ENCODE measurements at regions not wholly inside any gene's neighbourhood (a gene's known extent, or its start where the extent isn't known, plus 50 kb on each side); places are given as distances from the start of the nearest gene placed in this dataset.
"Not testable (repeated sequence)": the region's sequence is repeated elsewhere in the genome, so short reads cannot be mapped to it uniquely, and the experiment has no call there.

GRCh38 chr14:106026026-106026425 is 499.6 kb downstream of the TMEM121 start:
- no peaks in the 10 kb centered on the region for H3K36me3 ChIP-seq
- no peak for TF ChIP-seq CTCF (IDR thresholded peaks at IDR 0.05)
- no peak for TF ChIP-seq POLR2A (IDR thresholded peaks at IDR 0.05)
- no peaks in the 10 kb centered on the region for H3K27me3 ChIP-seq
- intact Hi-C loops (cut with DNase I): no loop called here
- H3K9me3 ChIP-seq: no peaks in the 10 kb centered on the region
- no peak for DNase-seq
- WGBS, 2 donors: 46% methylated on average over 6 of the region's 6 CpGs; no CpG with 5 or more reads in 1 of the 2 donors
- H3K4me3 ChIP-seq (replicated peaks in 1 of 3): no peak overlapping the region
- H3K4me1 ChIP-seq: no peaks in the 10 kb centered on the region
- H3K27ac ChIP-seq: no peak overlapping the region

- H3K36me3 ChIP-seq; H3K27ac ChIP-seq; DNase-seq; H3K4me1 ChIP-seq; H3K4me3 ChIP-seq (replicated peaks in 1 of 3); H3K9me3 ChIP-seq; intact Hi-C loops (cut with DNase I); H3K27me3 ChIP-seq: not testable (repeated sequence)
- 73 to 85% methylated on average over 3 to 6 of the region's 6 CpGs for WGBS, 2 donors
Observed at GRCh38 chr14:106027759-106028158, 501.4 kb downstream of the TMEM121 start.

GRCh38 chr14:106029959-106030358 is 503.6 kb downstream of the TMEM121 start:
- Histone ChIP-seq H3K27me3 (no peaks in the 10 kb centered on the region), H3K27ac (no peak overlapping the region), H3K4me3 (replicated peaks in 1 of 3) (no peak overlapping the region), H3K4me1 (no peaks in the 10 kb centered on the region), H3K9me3 (no peaks in the 10 kb centered on the region), H3K36me3 (no peaks in the 10 kb centered on the region)
- no peak for TF ChIP-seq POLR2A (IDR thresholded peaks at IDR 0.05)
- TF ChIP-seq CTCF (IDR thresholded peaks at IDR 0.05): no peak
- intact Hi-C loops (cut with DNase I): no loop called here
- 66 to 72% methylated on average over 4 of the region's 4 CpGs for whole genome bisulfite sequencing, 2 donors
- DNase-seq: no peak

GRCh38 chr14:106037380-106037779 is 511.0 kb downstream of the TMEM121 start:
- Histone ChIP-seq H3K36me3 (no peaks in the 10 kb centered on the region), H3K4me3 (replicated peaks in 1 of 3) (no peak overlapping the region), H3K4me1 (no peaks in the 10 kb centered on the region), H3K27me3 (no peaks in the 10 kb centered on the region), H3K27ac (no peak overlapping the region), H3K9me3 (no peaks in the 10 kb centered on the region)
- 82 to 83% methylated on average over 6 of the region's 6 CpGs for WGBS, 2 donors
- no peak for DNase-seq
- intact Hi-C loops (cut with DNase I): no loop called here
- no peak for TF ChIP-seq POLR2A (IDR thresholded peaks at IDR 0.05)
- no peak for TF ChIP-seq CTCF (IDR thresholded peaks at IDR 0.05)

- H3K36me3 ChIP-seq: no peaks in the 10 kb centered on the region
- H3K27me3 ChIP-seq: no peaks in the 10 kb centered on the region
- 44 to 70% methylated on average over 3 of the region's 3 CpGs for WGBS, 2 donors
- no peak overlapping the region for H3K4me3 ChIP-seq (replicated peaks in 1 of 3)
- H3K27ac ChIP-seq: no peak overlapping the region
- intact Hi-C loops (cut with DNase I): no loop called here
- TF ChIP-seq POLR2A (IDR thresholded peaks at IDR 0.05) (no peak), CTCF (IDR thresholded peaks at IDR 0.05) (no peak)
- DNase-seq: no peak
- H3K4me1 ChIP-seq: no peaks in the 10 kb centered on the region
- no peaks in the 10 kb centered on the region for H3K9me3 ChIP-seq
Observed at GRCh38 chr14:106038263-106038662, 511.9 kb downstream of the TMEM121 start.

- Histone ChIP-seq H3K36me3 (no peaks in the 10 kb centered on the region), H3K27me3 (no peaks in the 10 kb centered on the region), H3K27ac (no peak overlapping the region), H3K9me3 (no peaks in the 10 kb centered on the region), H3K4me3 (replicated peaks in 1 of 3) (no peak overlapping the region), H3K4me1 (no peaks in the 10 kb centered on the region)
- no peak for TF ChIP-seq POLR2A (IDR thresholded peaks at IDR 0.05)
- TF ChIP-seq CTCF (IDR thresholded peaks at IDR 0.05): peak in 1 of 6 experiments; percentile 9
- 43 to 53% methylated on average over 4 of the region's 4 CpGs for WGBS, 2 donors
- intact Hi-C loops (cut with DNase I): no loop called here
- DNase-seq: peak; percentile 3 to 20
Observed at GRCh38 chr14:106039400-106039799, 513.0 kb downstream of the TMEM121 start.
